HL-60 (cell line): ENCODE measurements at regions not wholly inside any gene's neighbourhood (a gene's known extent, or its start where the extent isn't known, plus 50 kb on each side); places are given as distances from the start of the nearest gene placed in this dataset.

Source experiments
- DNase-seq, 2 experiments: peaks; one replicate each; pipeline ENCODE4 v3.0.0-alpha.2; 2010 to 2020; ENCODE audit warnings: low read depth in 1 of 2, low spot score in 1 of 2
- H3K27ac ChIP-seq: fragments of 250-450 bp; sonication (Bioruptor Pico); replicated peaks from 2 replicates; pipeline ENCODE4 v1.5.1; 2020; ENCODE audit warnings: mild to moderate bottlenecking, moderate library complexity
- H3K27me3 ChIP-seq: fragments of 250-450 bp; sonication (Bioruptor Pico); 2 replicates; pipeline ENCODE4 v1.5.1; 2021; ENCODE audit warnings: mild to moderate bottlenecking, moderate library complexity; ENCODE audit not compliant: insufficient read depth, poor library complexity, severe bottlenecking
- H3K4me3 ChIP-seq: replicated peaks from 2 replicates; pipeline ENCODE4 v1.5.1; 2011; ENCODE audit warnings: mild to moderate bottlenecking, control low read depth, low read length; ENCODE audit not compliant: insufficient read depth
- CTCF ChIP-seq: IDR thresholded peaks from one replicate; pipeline ENCODE4 v1.5.1; 2011; ENCODE audit warnings: low read length, control low read depth, inconsistent platforms; ENCODE audit not compliant: insufficient read depth
- GABPA ChIP-seq: IDR thresholded peaks from 2 replicates; pipeline ENCODE4 v1.6.1; 2012; ENCODE audit warnings: low read depth
- POLR2AphosphoS5 ChIP-seq: IDR thresholded peaks from 2 replicates; pipeline ENCODE4 v1.6.1; 2012; ENCODE audit warnings: low read depth
- SPI1 ChIP-seq: IDR thresholded peaks from 2 replicates; pipeline ENCODE4 v1.6.1; 2012; ENCODE audit warnings: low read depth, mild to moderate bottlenecking, borderline replicate concordance
- TF ChIP-seq, protein P1 (sequence below): IDR thresholded peaks from 2 replicates; pipeline ENCODE4 v1.6.1; 2012; ENCODE audit warnings: low read depth; ENCODE audit not compliant: insufficient replicate concordance

DNA sequence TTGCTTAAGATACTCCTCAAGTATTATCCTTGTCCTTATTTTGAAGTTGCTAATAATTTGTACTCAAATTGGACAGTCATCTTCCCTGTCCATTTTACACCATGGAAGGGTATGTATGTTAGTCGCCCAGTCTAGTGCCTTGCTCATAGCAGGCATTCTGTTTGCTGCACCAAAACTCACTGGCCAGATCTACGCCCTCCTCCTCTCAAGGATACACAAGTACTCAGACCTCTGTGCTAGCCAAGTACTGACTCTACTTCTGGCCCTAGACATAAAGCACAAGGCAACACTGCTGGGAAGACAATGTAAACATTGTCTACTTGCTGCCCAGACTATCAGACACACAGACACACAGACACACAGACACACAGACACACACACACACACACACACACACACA, 57.7 kb downstream of the DNAAF9 start:
- H3K4me3 ChIP-seq = no peak overlapping the region
- H3K27ac ChIP-seq = no peak overlapping the region
- H3K27me3 ChIP-seq = no peaks in the 10 kb centered on the region
- TF ChIP-seq GABPA (no peak), POLR2AphosphoS5 (no peak), SPI1 (no peak), CTCF (no peak)
- TF ChIP-seq, protein P1, sequence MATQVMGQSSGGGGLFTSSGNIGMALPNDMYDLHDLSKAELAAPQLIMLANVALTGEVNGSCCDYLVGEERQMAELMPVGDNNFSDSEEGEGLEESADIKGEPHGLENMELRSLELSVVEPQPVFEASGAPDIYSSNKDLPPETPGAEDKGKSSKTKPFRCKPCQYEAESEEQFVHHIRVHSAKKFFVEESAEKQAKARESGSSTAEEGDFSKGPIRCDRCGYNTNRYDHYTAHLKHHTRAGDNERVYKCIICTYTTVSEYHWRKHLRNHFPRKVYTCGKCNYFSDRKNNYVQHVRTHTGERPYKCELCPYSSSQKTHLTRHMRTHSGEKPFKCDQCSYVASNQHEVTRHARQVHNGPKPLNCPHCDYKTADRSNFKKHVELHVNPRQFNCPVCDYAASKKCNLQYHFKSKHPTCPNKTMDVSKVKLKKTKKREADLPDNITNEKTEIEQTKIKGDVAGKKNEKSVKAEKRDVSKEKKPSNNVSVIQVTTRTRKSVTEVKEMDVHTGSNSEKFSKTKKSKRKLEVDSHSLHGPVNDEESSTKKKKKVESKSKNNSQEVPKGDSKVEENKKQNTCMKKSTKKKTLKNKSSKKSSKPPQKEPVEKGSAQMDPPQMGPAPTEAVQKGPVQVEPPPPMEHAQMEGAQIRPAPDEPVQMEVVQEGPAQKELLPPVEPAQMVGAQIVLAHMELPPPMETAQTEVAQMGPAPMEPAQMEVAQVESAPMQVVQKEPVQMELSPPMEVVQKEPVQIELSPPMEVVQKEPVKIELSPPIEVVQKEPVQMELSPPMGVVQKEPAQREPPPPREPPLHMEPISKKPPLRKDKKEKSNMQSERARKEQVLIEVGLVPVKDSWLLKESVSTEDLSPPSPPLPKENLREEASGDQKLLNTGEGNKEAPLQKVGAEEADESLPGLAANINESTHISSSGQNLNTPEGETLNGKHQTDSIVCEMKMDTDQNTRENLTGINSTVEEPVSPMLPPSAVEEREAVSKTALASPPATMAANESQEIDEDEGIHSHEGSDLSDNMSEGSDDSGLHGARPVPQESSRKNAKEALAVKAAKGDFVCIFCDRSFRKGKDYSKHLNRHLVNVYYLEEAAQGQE = no peak
- no peak for DNase-seq

GRCh38 chr20:3342766-3343165, 64.7 kb downstream of the DNAAF9 start:
- no peak for DNase-seq
- Histone ChIP-seq H3K4me3 (no peak overlapping the region), H3K27me3 (no peaks in the 10 kb centered on the region), H3K27ac (no peak overlapping the region)
- TF ChIP-seq, protein P1 = no peak
- TF ChIP-seq SPI1 (no peak), CTCF (no peak), POLR2AphosphoS5 (no peak)

- peak; percentile 54 to 85 for DNase-seq
Measured at GRCh38 chr20:3340443-3340842, 67.0 kb downstream of the DNAAF9 start.

More at GRCh38 chr20:3340443-3340842, 67.0 kb downstream of the DNAAF9 start:
- TF ChIP-seq CTCF (no peak), POLR2AphosphoS5 (peak; percentile 39; the same call in 1 of the 2 replicates), SPI1 (peak; percentile 68), GABPA (no peak)
- peak overlapping the region; percentile 80 for H3K27ac ChIP-seq
- no peaks in the 10 kb centered on the region for H3K27me3 ChIP-seq
- no peak overlapping the region for H3K4me3 ChIP-seq
